ENCODE measurements at regions not wholly inside any gene's neighbourhood (a gene's known extent, or its start where the extent isn't known, plus 50 kb on each side); places are given as distances from the start of the nearest gene placed in this dataset.

DNA sequence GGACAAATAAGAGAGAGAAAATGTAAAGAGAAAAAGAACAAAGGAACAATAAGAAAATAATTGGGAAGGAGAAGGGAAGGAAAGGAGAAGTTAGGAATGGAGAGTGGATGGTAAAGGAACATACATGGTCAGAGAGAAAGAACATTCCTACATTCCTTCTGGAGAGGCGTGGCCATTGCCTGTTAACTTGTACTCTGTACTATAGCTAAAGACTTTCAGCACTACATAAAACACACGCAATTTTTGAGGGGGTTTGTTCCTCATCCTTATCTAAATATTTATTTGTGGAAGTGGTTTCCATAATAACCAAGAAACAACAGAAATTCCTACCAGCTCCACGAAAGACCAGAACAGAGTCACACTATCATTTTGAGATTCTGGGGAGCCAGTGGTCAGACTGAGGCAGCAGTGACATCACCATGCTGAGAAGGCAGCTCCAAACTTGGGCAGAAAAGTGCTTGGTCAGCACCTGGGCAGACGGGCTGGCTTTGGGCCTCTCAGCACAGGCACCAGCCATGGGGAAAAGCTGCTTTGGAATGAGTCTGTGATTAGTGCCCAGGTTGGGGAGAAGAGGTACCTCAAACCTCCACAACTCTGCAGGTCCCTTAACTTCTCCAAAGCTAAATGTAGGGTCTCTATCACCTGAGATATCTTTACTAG, 125.9 kb upstream of the NTF3 start:
- WGBS, 2 donors: 47 to 64% methylated on average over 4 of the region's 4 CpGs

DNA sequence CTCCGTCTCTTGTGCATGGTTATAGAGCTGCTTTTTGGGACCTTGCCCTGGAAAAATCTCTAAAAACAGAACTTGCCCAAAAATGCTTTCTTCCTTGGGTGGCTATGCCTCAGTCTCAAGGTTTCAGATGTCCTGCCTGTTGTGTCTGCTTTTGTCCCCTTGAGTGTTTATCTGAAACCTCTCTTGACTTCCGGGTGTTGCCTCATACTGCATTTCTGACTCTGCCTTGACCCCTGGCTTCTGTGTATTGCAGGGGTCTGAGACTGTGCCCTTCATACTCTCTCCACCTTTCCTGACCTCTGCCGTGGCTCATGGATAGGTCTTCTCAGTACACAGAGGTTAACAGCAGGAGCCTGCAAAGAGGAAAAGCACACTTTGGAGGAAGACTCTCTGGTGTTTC, 124.8 kb upstream of the NTF3 start:
- ATAC-seq: no peak
- H3K27ac ChIP-seq: no peak overlapping the region
- 33 to 34% methylated on average over 3 of the region's 3 CpGs for WGBS, 2 donors
- H3K27me3 ChIP-seq: no peaks in the 10 kb centered on the region
- no peaks in the 10 kb centered on the region for H3K9me3 ChIP-seq
- no peaks in the 10 kb centered on the region for H3K36me3 ChIP-seq (replicated peaks in 1 of 2; ENCODE audit: insufficient read depth in 1 of 2, low read depth in 2 of 2)
- no peak for TF ChIP-seq POLR2A (IDR thresholded peaks at IDR 0.05)
- TF ChIP-seq, protein P1, sequence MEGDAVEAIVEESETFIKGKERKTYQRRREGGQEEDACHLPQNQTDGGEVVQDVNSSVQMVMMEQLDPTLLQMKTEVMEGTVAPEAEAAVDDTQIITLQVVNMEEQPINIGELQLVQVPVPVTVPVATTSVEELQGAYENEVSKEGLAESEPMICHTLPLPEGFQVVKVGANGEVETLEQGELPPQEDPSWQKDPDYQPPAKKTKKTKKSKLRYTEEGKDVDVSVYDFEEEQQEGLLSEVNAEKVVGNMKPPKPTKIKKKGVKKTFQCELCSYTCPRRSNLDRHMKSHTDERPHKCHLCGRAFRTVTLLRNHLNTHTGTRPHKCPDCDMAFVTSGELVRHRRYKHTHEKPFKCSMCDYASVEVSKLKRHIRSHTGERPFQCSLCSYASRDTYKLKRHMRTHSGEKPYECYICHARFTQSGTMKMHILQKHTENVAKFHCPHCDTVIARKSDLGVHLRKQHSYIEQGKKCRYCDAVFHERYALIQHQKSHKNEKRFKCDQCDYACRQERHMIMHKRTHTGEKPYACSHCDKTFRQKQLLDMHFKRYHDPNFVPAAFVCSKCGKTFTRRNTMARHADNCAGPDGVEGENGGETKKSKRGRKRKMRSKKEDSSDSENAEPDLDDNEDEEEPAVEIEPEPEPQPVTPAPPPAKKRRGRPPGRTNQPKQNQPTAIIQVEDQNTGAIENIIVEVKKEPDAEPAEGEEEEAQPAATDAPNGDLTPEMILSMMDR (IDR thresholded peaks at IDR 0.05): no peak
- intact Hi-C loops (cut with DNase I): no loop called here
- no peak overlapping the region for H3K4me3 ChIP-seq
- DNase-seq: no peak
- H3K4me1 ChIP-seq: no peaks in the 10 kb centered on the region

More for the DNA sequence above, 125.9 kb upstream of the NTF3 start:
- ATAC-seq: no peak
- Histone ChIP-seq H3K27ac (no peak overlapping the region), H3K4me1 (no peaks in the 10 kb centered on the region), H3K27me3 (no peaks in the 10 kb centered on the region), H3K36me3 (replicated peaks in 1 of 2; ENCODE audit: insufficient read depth in 1 of 2, low read depth in 2 of 2) (no peaks in the 10 kb centered on the region), H3K4me3 (no peak overlapping the region), H3K9me3 (no peaks in the 10 kb centered on the region)
- no peak for DNase-seq
- intact Hi-C loops (cut with DNase I): no loop called here
- TF ChIP-seq, protein P1 (IDR thresholded peaks at IDR 0.05): no peak
- no peak for TF ChIP-seq POLR2A (IDR thresholded peaks at IDR 0.05)

GRCh38 chr12:5308216-5308615, 123.7 kb upstream of the NTF3 start:
- Histone ChIP-seq H3K36me3 (replicated peaks in 1 of 2; ENCODE audit: insufficient read depth in 1 of 2, low read depth in 2 of 2) (no peaks in the 10 kb centered on the region), H3K4me3 (no peak overlapping the region), H3K9me3 (no peaks in the 10 kb centered on the region), H3K4me1 (no peaks in the 10 kb centered on the region), H3K27ac (no peak overlapping the region), H3K27me3 (no peaks in the 10 kb centered on the region)
- intact Hi-C loops (cut with DNase I): no loop called here
- no peak for ATAC-seq
- TF ChIP-seq POLR2A (IDR thresholded peaks at IDR 0.05): no peak
- TF ChIP-seq, protein P1 (IDR thresholded peaks at IDR 0.05): no peak
- no peak for DNase-seq

DNA sequence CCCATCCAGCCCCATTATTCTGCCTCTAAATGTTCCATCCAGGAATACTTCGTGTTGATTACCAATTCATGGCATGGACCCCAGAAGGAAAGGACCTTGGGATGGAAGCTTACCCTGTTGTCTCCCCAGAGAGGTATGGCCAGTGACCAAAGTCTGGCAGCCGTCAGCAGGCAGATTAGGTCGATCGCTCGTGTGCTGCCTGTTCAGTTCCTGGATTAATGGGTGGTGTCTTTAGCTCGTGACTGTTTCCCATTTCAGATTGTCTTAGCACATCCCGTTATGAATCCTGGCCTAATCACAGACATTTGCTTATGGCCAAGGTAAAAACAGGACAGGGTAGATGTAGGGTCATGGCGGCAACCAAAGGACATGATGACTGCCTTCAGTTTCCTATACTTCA, 122.9 kb upstream of the NTF3 start:
- no peak for TF ChIP-seq POLR2A (IDR thresholded peaks at IDR 0.05)
- TF ChIP-seq, protein P1 (IDR thresholded peaks at IDR 0.05): no peak
- Histone ChIP-seq H3K4me3 (no peak overlapping the region), H3K9me3 (no peaks in the 10 kb centered on the region), H3K36me3 (replicated peaks in 1 of 2; ENCODE audit: insufficient read depth in 1 of 2, low read depth in 2 of 2) (no peaks in the 10 kb centered on the region), H3K27me3 (no peaks in the 10 kb centered on the region), H3K4me1 (no peaks in the 10 kb centered on the region), H3K27ac (no peak overlapping the region)
- DNase-seq: no peak
- ATAC-seq: no peak
- WGBS, 2 donors: 65 to 68% methylated on average over 8 of the region's 8 CpGs
- intact Hi-C loops (cut with DNase I): no loop called here

DNA sequence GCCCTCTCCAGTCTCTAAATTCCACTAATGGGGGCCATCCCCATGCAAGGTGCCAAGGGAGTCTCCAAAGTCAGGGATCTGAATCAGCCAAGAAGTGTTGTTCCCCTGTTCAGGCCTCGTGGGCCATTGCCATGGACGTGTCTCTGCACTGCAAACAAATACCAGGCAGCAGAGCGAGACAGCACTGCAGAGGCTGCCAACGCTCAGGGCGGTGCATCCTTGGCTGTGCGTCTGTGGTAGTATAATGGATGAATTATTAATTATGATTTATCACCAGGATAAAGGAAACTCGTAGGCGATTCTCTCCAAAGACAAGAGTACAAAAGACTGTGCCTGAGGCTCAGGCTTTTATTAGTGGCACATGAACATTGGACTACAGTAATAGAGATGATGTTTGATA, 122.3 kb upstream of the NTF3 start:
- ATAC-seq: no peak
- intact Hi-C loops (cut with DNase I): no loop called here

More for the DNA sequence above, 122.3 kb upstream of the NTF3 start:
- H3K27ac ChIP-seq: no peak overlapping the region
- H3K9me3 ChIP-seq: no peaks in the 10 kb centered on the region
- DNase-seq: no peak
- no peak overlapping the region for H3K4me3 ChIP-seq
- H3K4me1 ChIP-seq: no peaks in the 10 kb centered on the region
- H3K36me3 ChIP-seq (replicated peaks in 1 of 2; ENCODE audit: insufficient read depth in 1 of 2, low read depth in 2 of 2): no peaks in the 10 kb centered on the region
- H3K27me3 ChIP-seq: no peaks in the 10 kb centered on the region
- 46 to 57% methylated on average over 8 of the region's 8 CpGs for WGBS, 2 donors
- TF ChIP-seq, protein P1 (IDR thresholded peaks at IDR 0.05): no peak
- TF ChIP-seq POLR2A (IDR thresholded peaks at IDR 0.05): no peak
